Glomerular visceral epithelial cell (primary cell): ENCODE measurements at regions not wholly inside any gene's neighbourhood (a gene's known extent, or its start where the extent isn't known, plus 50 kb on each side); places are given as distances from the start of the nearest gene placed in this dataset.

Experiments
- DNase-seq: peaks from one replicate; pipeline ENCODE4 v3.0.0-alpha.2; 2016; ENCODE audit errors: extremely low spot score

- no peak for DNase-seq
These were observed 263.6 kb downstream of the FLRT2 start for GRCh38 chr14:85793533-85793932.

DNA sequence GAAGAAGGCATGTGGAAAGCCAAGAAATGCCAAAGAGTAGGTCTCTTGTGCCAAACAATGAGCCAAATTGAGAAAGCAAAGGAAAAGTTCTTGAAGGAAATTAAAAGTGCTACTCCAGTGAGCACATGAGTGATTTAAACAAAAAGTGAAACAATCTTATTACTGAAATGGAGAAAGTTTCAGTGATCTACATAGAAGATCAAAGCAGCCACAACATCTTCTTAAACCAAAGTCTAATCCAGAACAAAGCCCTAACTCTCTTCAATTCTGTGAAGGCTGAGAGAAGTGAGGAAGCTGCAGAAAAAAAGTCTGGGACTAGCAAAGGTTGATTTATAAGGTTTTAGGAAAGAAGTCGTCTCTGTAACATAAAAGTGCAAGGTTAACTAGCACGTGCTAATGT is 259.6 kb downstream of the FLRT2 start:
- no peak for DNase-seq

DNA sequence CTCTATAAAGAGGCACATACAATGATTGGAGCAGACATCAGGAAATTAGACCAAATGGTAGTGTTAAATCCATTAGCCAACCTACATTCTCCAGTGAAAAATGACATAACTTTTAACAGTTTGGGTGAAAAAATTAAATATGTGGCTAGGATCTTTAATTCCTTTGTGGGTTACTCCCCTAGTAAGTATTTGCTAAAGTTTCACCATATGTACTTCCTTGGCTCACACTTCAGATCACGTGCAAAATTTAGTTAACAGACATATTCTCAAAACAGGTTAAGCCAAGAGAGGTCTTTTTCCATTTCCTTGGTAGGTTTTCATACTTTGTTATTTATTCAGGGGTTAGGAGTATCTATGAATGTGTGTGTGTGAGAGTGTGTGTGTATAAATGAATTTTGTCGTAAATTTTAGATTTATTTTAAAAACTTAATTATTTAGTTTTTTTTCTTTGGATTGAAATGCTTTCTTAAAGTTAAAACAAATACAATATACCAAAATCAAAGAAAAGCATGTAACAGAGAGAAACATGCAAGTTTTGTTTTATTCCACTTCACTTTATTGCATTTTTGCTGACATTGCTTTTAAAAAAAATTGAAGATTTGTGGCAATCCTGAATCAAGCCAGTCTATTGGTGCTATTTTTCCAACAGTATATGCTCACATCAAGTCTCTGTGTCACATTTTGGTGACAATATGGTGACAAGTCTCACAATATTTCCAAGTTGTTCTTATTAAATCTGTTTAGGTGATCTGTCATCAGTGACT is 258.7 kb downstream of the FLRT2 start:
- no peak for DNase-seq

DNA sequence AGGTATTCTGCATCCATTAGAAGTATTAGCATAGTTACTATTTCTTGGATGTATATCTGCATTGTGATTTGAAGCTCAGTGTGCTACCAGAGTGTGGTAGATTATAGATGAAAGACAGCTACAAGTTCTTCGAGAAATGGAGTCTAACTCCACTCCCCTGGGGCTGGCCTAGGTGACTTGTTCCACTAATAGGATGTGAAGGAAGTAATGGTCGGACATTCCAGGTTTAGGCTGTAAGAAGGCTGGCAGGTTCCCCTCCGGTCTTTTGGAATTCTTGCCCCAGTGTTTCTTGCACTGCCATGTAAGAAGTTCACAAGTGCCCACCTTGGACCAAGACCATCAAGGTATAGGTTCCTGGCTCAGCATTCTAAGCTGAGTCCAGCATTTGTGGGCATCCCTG is 236.4 kb downstream of the FLRT2 start:
- no peak for DNase-seq

- no peak for DNase-seq
These were observed 234.9 kb downstream of the FLRT2 start for GRCh38 chr14:85764822-85765221.

DNA sequence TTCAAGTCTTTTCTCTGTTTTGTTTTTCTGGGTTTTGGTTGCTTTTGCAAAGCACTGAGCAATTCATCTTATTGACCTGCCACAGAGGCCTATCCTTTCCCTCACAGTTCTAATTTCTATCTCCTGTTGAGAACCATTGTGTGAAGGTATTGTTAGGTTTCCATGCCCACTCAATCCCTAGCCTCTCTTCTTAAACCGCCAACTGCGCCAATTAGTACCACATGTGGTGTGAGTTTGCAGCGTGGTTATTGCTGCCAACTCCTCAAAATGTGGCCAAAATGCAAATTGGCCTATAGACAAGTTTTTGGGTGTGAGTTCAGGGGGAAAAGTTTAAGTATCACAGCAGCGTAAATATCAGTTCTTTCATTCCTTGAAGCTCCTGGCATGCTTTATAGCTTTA is 232.6 kb downstream of the FLRT2 start:
- no peak for DNase-seq

GRCh38 chr14:85752175-85752574 is 222.2 kb downstream of the FLRT2 start:
- DNase-seq, result no peak

DNA sequence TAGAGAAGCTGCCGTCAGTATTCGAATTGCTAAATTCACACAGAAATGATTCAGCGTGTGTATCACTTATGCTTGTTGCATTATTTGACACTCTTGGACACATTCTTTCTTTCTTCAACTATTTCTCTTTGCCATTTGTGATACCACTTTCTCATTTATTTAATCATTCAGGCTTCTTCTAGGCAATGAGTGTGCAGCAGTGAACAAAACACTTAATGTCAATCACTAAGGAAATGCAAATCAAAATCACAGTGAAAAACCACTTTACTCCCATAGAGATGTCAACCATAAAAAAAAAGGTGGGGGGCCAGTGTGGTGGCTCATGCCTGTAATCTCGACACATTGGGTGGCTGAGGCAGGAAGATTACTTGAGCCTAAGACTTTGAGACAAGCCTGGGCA is 214.6 kb downstream of the FLRT2 start:
- DNase-seq, result no peak

DNA sequence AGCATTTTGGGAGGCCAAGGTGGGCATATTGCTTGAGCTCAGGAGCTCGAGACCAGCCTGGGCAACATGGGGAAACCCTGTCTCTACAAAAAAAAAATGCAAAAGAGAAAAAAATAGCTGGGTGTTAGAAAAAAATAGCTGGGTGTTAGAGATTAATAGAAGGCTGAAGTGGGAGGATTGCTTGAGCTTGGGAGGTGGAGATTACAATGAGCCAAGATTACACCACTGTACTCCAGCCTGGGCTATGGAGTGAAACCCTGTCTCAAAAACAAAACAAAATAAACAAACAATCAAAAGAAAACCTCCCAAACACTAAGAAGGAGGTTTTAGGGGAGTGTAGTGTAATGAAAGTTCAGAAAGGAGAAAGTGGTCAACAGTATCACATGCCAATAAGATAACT is 202.1 kb downstream of the FLRT2 start:
- no peak for DNase-seq

GRCh38 chr14:85731186-85731585 is 201.2 kb downstream of the FLRT2 start:
- peak; percentile 59 for DNase-seq

GRCh38 chr14:85728476-85729065 is 198.6 kb downstream of the FLRT2 start:
- DNase-seq, result no peak

GRCh38 chr14:85714069-85714468 is 184.1 kb downstream of the FLRT2 start:
- DNase-seq, result no peak

DNA sequence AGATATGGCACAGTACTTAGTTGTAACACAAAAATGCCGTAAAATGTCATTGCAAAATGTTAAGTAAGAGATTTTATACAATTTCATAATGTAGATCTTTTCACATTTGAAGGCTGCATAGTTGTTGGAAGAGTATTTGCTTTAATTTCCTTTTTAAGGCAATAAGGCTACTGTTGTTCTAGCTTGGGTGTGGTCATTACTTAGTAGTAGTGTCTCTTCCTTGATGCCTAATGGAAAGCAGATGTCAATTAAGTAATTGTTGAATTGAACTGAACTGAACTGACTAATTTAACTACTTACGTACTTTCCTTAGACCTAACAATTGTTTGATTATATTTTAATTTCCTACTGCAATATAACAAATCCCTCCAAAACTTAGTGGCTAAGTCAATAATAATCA is 181.7 kb downstream of the FLRT2 start:
- no peak for DNase-seq
